ENCODE measurements at regions not wholly inside any gene's neighbourhood (a gene's known extent, or its start where the extent isn't known, plus 50 kb on each side); places are given as distances from the start of the nearest gene placed in this dataset.

GRCh38 chr3:106725566-106725965 is 651.7 kb upstream of the CCDC54 start:
- ATAC-seq, result no peak
- in situ Hi-C loops (cut with MboI; ENCODE audit: low sequenced_read_pairs in 4 of 4), result no loop called here

GRCh38 chr3:106728315-106729098 is 648.7 kb upstream of the CCDC54 start:
- Histone ChIP-seq H3K27ac (peak overlapping the region in 3 of 4 donors; percentile 25 to 52 (median 30)), H3K9me3 (no peaks in the 10 kb centered on the region), H3K27me3 (no peaks in the 10 kb centered on the region), H3K4me3 (no peak overlapping the region), H3K4me1 (no peaks in the 10 kb centered on the region), H3K36me3 (no peaks in the 10 kb centered on the region)
- in situ Hi-C loops (cut with MboI; ENCODE audit: low sequenced_read_pairs in 4 of 4) (no loop called here), intact Hi-C loops (cut with DNase I; ENCODE audit: low total_unique reads) (no loop called here)
- TF ChIP-seq POLR2A (IDR thresholded peaks at IDR 0.05), result no peak
- DNase-seq (no peak), ATAC-seq (peak in 1 of 2 donors; percentile 53)

More at GRCh38 chr3:106725566-106725965, 651.7 kb upstream of the CCDC54 start:
- intact Hi-C loops (cut with DNase I; ENCODE audit: low total_unique reads), result no loop called here
- H3K27me3 ChIP-seq, result no peaks in the 10 kb centered on the region
- H3K4me1 ChIP-seq, result no peaks in the 10 kb centered on the region
- no peak for TF ChIP-seq CTCF (IDR thresholded peaks at IDR 0.05 in 4 of 5, conservative IDR thresholded peaks at IDR 0.05 in 1 of 5)
- no peak for TF ChIP-seq POLR2A (IDR thresholded peaks at IDR 0.05)
- no peaks in the 10 kb centered on the region for H3K36me3 ChIP-seq
- no peak overlapping the region for H3K4me3 ChIP-seq
- no peaks in the 10 kb centered on the region for H3K9me3 ChIP-seq
- no peak for DNase-seq
- no peak overlapping the region for H3K27ac ChIP-seq

GRCh38 chr3:106729481-106729880 is 647.8 kb upstream of the CCDC54 start:
- TF ChIP-seq POLR2A (IDR thresholded peaks at IDR 0.05), result no peak
- no peak for TF ChIP-seq CTCF (IDR thresholded peaks at IDR 0.05 in 4 of 5, conservative IDR thresholded peaks at IDR 0.05 in 1 of 5)
- in situ Hi-C loops (cut with MboI; ENCODE audit: low sequenced_read_pairs in 4 of 4), result no loop called here
- no peaks in the 10 kb centered on the region for H3K27me3 ChIP-seq
- H3K27ac ChIP-seq, result no peak overlapping the region
- H3K4me1 ChIP-seq, result no peaks in the 10 kb centered on the region
- no peak for DNase-seq
- intact Hi-C loops (cut with DNase I; ENCODE audit: low total_unique reads), result no loop called here
- ATAC-seq, result no peak
- no peaks in the 10 kb centered on the region for H3K9me3 ChIP-seq
- H3K4me3 ChIP-seq, result no peak overlapping the region
- no peaks in the 10 kb centered on the region for H3K36me3 ChIP-seq

- no peaks in the 10 kb centered on the region for H3K27me3 ChIP-seq
- in situ Hi-C loops (cut with MboI; ENCODE audit: low sequenced_read_pairs in 4 of 4), result no loop called here
- no peak for ATAC-seq
- no peaks in the 10 kb centered on the region for H3K9me3 ChIP-seq
- H3K27ac ChIP-seq, result no peak overlapping the region
- no peaks in the 10 kb centered on the region for H3K36me3 ChIP-seq
- DNase-seq, result no peak
- intact Hi-C loops (cut with DNase I; ENCODE audit: low total_unique reads), result no loop called here
- no peak overlapping the region for H3K4me3 ChIP-seq
- H3K4me1 ChIP-seq, result no peaks in the 10 kb centered on the region
- TF ChIP-seq POLR2A (IDR thresholded peaks at IDR 0.05) (no peak), CTCF (IDR thresholded peaks at IDR 0.05 in 4 of 5, conservative IDR thresholded peaks at IDR 0.05 in 1 of 5) (no peak)
Measured at GRCh38 chr3:106731230-106731629, 646.0 kb upstream of the CCDC54 start.

- H3K36me3 ChIP-seq, result no peaks in the 10 kb centered on the region
- intact Hi-C loops (cut with DNase I; ENCODE audit: low total_unique reads), result no loop called here
- H3K4me1 ChIP-seq, result no peaks in the 10 kb centered on the region
- no peak overlapping the region for H3K27ac ChIP-seq
- DNase-seq (no peak), ATAC-seq (no peak)
- TF ChIP-seq CTCF (IDR thresholded peaks at IDR 0.05 in 4 of 5, conservative IDR thresholded peaks at IDR 0.05 in 1 of 5), result no peak
- no peak for TF ChIP-seq POLR2A (IDR thresholded peaks at IDR 0.05)
- in situ Hi-C loops (cut with MboI; ENCODE audit: low sequenced_read_pairs in 4 of 4), result no loop called here
- no peaks in the 10 kb centered on the region for H3K27me3 ChIP-seq
- no peaks in the 10 kb centered on the region for H3K9me3 ChIP-seq
- no peak overlapping the region for H3K4me3 ChIP-seq
Measured at GRCh38 chr3:106734712-106735111, 642.5 kb upstream of the CCDC54 start.
